CD4-positive, alpha-beta T cell treated with Interleukin-10 for 1 hour (primary cell): ENCODE measurements at regions not wholly inside any gene's neighbourhood (a gene's known extent, or its start where the extent isn't known, plus 50 kb on each side); places are given as distances from the start of the nearest gene placed in this dataset.
A peak's percentile ranks its signal among the peaks of the same experiment; 100 is the strongest.

Source experiments
- DNase-seq: peaks from one replicate; pipeline ENCODE4 v3.0.0-alpha.2; 2020

GRCh38 chr1:23614032-23614660 lies 54.8 kb upstream of the ID3 start:
- DNase-seq: no peak

GRCh38 chr1:23613191-23614031 lies 54.1 kb upstream of the ID3 start:
- peak; percentile 50 for DNase-seq

- peak; percentile 51 for DNase-seq
Observed at GRCh38 chr1:23611601-23612327, 52.5 kb upstream of the ID3 start.

- no peak for DNase-seq
Observed at GRCh38 chr1:23610677-23611076, 51.4 kb upstream of the ID3 start.

GRCh38 chr1:23609971-23610370 lies 50.7 kb upstream of the ID3 start:
- DNase-seq: no peak
